ENCODE measurements at regions not wholly inside any gene's neighbourhood (a gene's known extent, or its start where the extent isn't known, plus 50 kb on each side); places are given as distances from the start of the nearest gene placed in this dataset.

DNA sequence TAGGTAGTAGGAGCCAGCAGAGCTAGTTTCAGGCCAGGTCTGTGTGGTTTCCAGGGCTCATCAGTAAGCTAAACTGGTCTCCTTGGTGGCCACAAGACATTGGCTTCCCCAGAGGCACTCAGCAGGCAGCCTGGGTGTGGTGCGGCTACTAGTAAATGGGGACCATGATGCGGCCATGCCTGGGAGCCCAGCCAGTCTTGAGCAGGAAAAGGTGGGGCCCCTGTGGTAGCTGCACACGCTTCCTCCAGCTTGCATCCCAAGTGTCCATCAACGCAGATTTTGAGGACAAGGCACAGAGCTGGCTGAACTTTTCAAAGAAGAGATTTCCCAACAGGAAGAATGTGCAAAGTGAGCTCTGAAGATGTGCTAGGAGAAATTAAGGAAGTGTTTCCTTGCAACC lies 107.4 kb upstream of the NAA20 start:
- TF ChIP-seq, protein P1, sequence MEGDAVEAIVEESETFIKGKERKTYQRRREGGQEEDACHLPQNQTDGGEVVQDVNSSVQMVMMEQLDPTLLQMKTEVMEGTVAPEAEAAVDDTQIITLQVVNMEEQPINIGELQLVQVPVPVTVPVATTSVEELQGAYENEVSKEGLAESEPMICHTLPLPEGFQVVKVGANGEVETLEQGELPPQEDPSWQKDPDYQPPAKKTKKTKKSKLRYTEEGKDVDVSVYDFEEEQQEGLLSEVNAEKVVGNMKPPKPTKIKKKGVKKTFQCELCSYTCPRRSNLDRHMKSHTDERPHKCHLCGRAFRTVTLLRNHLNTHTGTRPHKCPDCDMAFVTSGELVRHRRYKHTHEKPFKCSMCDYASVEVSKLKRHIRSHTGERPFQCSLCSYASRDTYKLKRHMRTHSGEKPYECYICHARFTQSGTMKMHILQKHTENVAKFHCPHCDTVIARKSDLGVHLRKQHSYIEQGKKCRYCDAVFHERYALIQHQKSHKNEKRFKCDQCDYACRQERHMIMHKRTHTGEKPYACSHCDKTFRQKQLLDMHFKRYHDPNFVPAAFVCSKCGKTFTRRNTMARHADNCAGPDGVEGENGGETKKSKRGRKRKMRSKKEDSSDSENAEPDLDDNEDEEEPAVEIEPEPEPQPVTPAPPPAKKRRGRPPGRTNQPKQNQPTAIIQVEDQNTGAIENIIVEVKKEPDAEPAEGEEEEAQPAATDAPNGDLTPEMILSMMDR (IDR thresholded peaks at IDR 0.05), result no peak
- no peak for TF ChIP-seq POLR2A (IDR thresholded peaks at IDR 0.05)

All from heart left ventricle (tissue), 13 donors.